HEK293 (cell line): ENCODE measurements at regions not wholly inside any gene's neighbourhood (a gene's known extent, or its start where the extent isn't known, plus 50 kb on each side); places are given as distances from the start of the nearest gene placed in this dataset.

Experiments used
- CTCF ChIA-PET: fragments of 350-600 bp; formaldehyde crosslinking; extraction: SDS; loops from one replicate; lab custom pipeline; 2021; ENCODE audit warnings: antibody characterized with exemption; lab: Yijun Ruan, JAX
- POLR2A ChIA-PET: fragments of 300-600 bp; formaldehyde crosslinking; extraction: SDS; loops from one replicate; lab custom pipeline; 2020; ENCODE audit warnings: antibody characterized with exemption, inconsistent platforms; lab: Yijun Ruan, JAX
- H3K27ac ChIP-seq: fragments of 200-500 bp; sonication (Bioruptor generic); 2 replicates; pipeline ENCODE4 v1.5.1; 2014; ENCODE audit warnings: low read depth, low read length, control low read depth, inconsistent platforms; ENCODE audit errors: extremely low read depth
- H3K36me3 ChIP-seq, 2 experiments: fragments of 200-500 bp in 1 of 2; sonication (Bioruptor generic) in 1 of 2; 1 replicate in 1 of 2; 2 replicates in 1 of 2; pipeline ENCODE4 v1.5.1; 2014 to 2017; ENCODE audit warnings: inconsistent platforms in 2 of 2, low read length in 2 of 2; ENCODE audit not compliant: control insufficient read depth in 2 of 2, insufficient read depth in 1 of 2
- H3K4me1 ChIP-seq: fragments of 200-500 bp; sonication (Bioruptor generic); 2 replicates; pipeline ENCODE4 v1.5.1; 2014; ENCODE audit warnings: mild to moderate bottlenecking, low read length, inconsistent platforms; ENCODE audit not compliant: control insufficient read depth, insufficient read depth
- H3K4me3 ChIP-seq: 2 replicates; pipeline ENCODE4 v1.5.1; 2011; ENCODE audit warnings: low read depth, mild to moderate bottlenecking, control low read depth, low read length, moderate library complexity
- H3K9me3 ChIP-seq: fragments of 200-500 bp; sonication (Bioruptor generic); 2 replicates; pipeline ENCODE4 v1.5.1; 2014; ENCODE audit warnings: low read depth, low read length, inconsistent platforms; ENCODE audit not compliant: control insufficient read depth, insufficient read depth
- BCL11B ChIP-seq: fragments of 450-650 bp; formaldehyde crosslinking; IDR thresholded peaks from 2 replicates; pipeline ENCODE4 v1.5.1; 2016; ENCODE audit warnings: low read depth, missing biosample characterization, missing genetic modification characterization
- GLI2 ChIP-seq: fragments of 450-650 bp; formaldehyde crosslinking; IDR thresholded peaks from 2 replicates; pipeline ENCODE4; 2017; ENCODE audit warnings: missing biosample characterization, missing genetic modification characterization, low read depth, borderline replicate concordance
- MEIS1 ChIP-seq: sonication (generic); formaldehyde crosslinking; IDR thresholded peaks from 2 replicates; pipeline ENCODE4 v1.8.1; 2022; ENCODE audit warnings: missing genetic modification reagents, mild to moderate bottlenecking, borderline replicate concordance
- OSR2 ChIP-seq: fragments of 450-650 bp; formaldehyde crosslinking; IDR thresholded peaks from 2 replicates; pipeline ENCODE4 v1.5.1; 2016; ENCODE audit warnings: missing biosample characterization, missing genetic modification characterization
- SCRT2 ChIP-seq: fragments of 450-650 bp; formaldehyde crosslinking; IDR thresholded peaks from 2 replicates; pipeline ENCODE4 v1.5.1; 2016; ENCODE audit warnings: missing biosample characterization, missing genetic modification characterization
- ZBTB10 ChIP-seq: fragments of 450-650 bp; formaldehyde crosslinking; IDR thresholded peaks from 2 replicates; pipeline ENCODE4 v1.5.1; 2016; ENCODE audit warnings: missing biosample characterization, missing genetic modification characterization
- ZEB2 ChIP-seq: fragments of 450-650 bp; formaldehyde crosslinking; IDR thresholded peaks from 2 replicates; pipeline ENCODE4 v1.5.1; 2016; ENCODE audit warnings: missing biosample characterization, missing genetic modification characterization
- ZNF174 ChIP-seq: fragments of 450-650 bp; formaldehyde crosslinking; IDR thresholded peaks from 2 replicates; pipeline ENCODE4 v1.5.0; 2017; ENCODE audit warnings: missing biosample characterization, mild to moderate bottlenecking, missing genetic modification characterization
- ZNF24 ChIP-seq: fragments of 450-650 bp; formaldehyde crosslinking; IDR thresholded peaks from 2 replicates; pipeline ENCODE4 v1.5.1; 2016; ENCODE audit warnings: missing biosample characterization, missing genetic modification characterization
- ZNF248 ChIP-seq: fragments of 450-650 bp; formaldehyde crosslinking; IDR thresholded peaks from 2 replicates; pipeline ENCODE4 v1.5.1; 2017; ENCODE audit warnings: missing biosample characterization, missing genetic modification characterization
- ZNF391 ChIP-seq: fragments of 450-650 bp; formaldehyde crosslinking; IDR thresholded peaks from 2 replicates; pipeline ENCODE4 v1.5.1; 2016; ENCODE audit warnings: low read depth, missing biosample characterization, missing genetic modification characterization, borderline replicate concordance
- ZNF624 ChIP-seq: fragments of 450-650 bp; formaldehyde crosslinking; IDR thresholded peaks from 2 replicates; pipeline ENCODE4 v1.5.1; 2017; ENCODE audit warnings: missing biosample characterization, missing genetic modification characterization
- ZNF639 ChIP-seq: fragments of 450-650 bp; formaldehyde crosslinking; IDR thresholded peaks from 2 replicates; pipeline ENCODE4 v1.5.1; 2016; ENCODE audit warnings: missing biosample characterization, missing genetic modification characterization
- ZNF660 ChIP-seq: fragments of 450-650 bp; IDR thresholded peaks from 2 replicates; pipeline ENCODE4 v1.5.1; 2018; ENCODE audit warnings: missing biosample characterization, mild to moderate bottlenecking, missing genetic modification characterization
- ZNF677 ChIP-seq: fragments of 450-650 bp; IDR thresholded peaks from 2 replicates; pipeline ENCODE4 v1.5.0; 2018; ENCODE audit warnings: missing biosample characterization, mild to moderate bottlenecking, missing genetic modification characterization, moderate library complexity
- ZNF76 ChIP-seq: fragments of 450-650 bp; formaldehyde crosslinking; IDR thresholded peaks from 2 replicates; pipeline ENCODE4; 2016; ENCODE audit warnings: low read depth, missing biosample characterization, missing genetic modification characterization, borderline replicate concordance
- ZNF777 ChIP-seq: fragments of 450-650 bp; formaldehyde crosslinking; IDR thresholded peaks from 2 replicates; pipeline ENCODE4 v1.5.1; 2017; ENCODE audit warnings: missing biosample characterization, missing genetic modification characterization, borderline replicate concordance
- ZNF785 ChIP-seq: fragments of 450-650 bp; formaldehyde crosslinking; IDR thresholded peaks from 2 replicates; pipeline ENCODE4 v1.5.1; 2016; ENCODE audit warnings: missing biosample characterization, missing genetic modification characterization
- ZSCAN18 ChIP-seq: fragments of 450-650 bp; formaldehyde crosslinking; IDR thresholded peaks from 2 replicates; pipeline ENCODE4 v1.5.1; 2016; ENCODE audit warnings: missing biosample characterization, missing genetic modification characterization

GRCh38 chr14:62629176-62629725 is 416.0 kb downstream of the KCNH5 start:
- Histone ChIP-seq H3K4me1 (no peaks in the 10 kb centered on the region), H3K9me3 (no peaks in the 10 kb centered on the region), H3K36me3 (no peaks in the 10 kb centered on the region), H3K27ac (no peak overlapping the region), H3K4me3 (no peak overlapping the region)
- ChIA-PET CTCF (no interaction called here), POLR2A (no interaction called here)
- no peak for TF ChIP-seq ZNF76 (tag by site-specific recombination)
- no peak for TF ChIP-seq ZBTB10
- no peak for TF ChIP-seq ZNF391
- TF ChIP-seq ZNF777 (tag by site-specific recombination) = no peak
- no peak for TF ChIP-seq SCRT2
- TF ChIP-seq ZNF24 (tag by site-specific recombination) = no peak
- no peak for TF ChIP-seq ZNF677 (tag by site-specific recombination)
- no peak for TF ChIP-seq ZNF174
- no peak for TF ChIP-seq MEIS1 (CRISPR knock-in tag)
- no peak for TF ChIP-seq GLI2 (tag by site-specific recombination)
- no peak for TF ChIP-seq ZNF639 (tag by site-specific recombination)
- TF ChIP-seq OSR2 (tag by site-specific recombination) = no peak

- Histone ChIP-seq H3K27ac (no peak overlapping the region), H3K36me3 (no peaks in the 10 kb centered on the region), H3K9me3 (no peaks in the 10 kb centered on the region), H3K4me3 (no peak overlapping the region), H3K4me1 (no peaks in the 10 kb centered on the region)
- TF ChIP-seq ZNF785 (tag by site-specific recombination) (no peak), BCL11B (tag by site-specific recombination) (no peak), ZNF777 (tag by site-specific recombination) (no peak), ZNF660 (no peak), ZNF248 (tag by site-specific recombination) (no peak), ZNF624 (no peak), ZSCAN18 (tag by site-specific recombination) (no peak), ZEB2 (tag by site-specific recombination) (no peak)
- CTCF ChIA-PET = no interaction called here
- POLR2A ChIA-PET = no interaction called here
These were observed 414.1 kb downstream of the KCNH5 start for GRCh38 chr14:62631176-62631575.
